Panc1 (cell line): ENCODE measurements at regions not wholly inside any gene's neighbourhood (a gene's known extent, or its start where the extent isn't known, plus 50 kb on each side); places are given as distances from the start of the nearest gene placed in this dataset.

ENCODE experiments used
- ATAC-seq: fragments of 200-7000 bp; cut with Tn5 transposase; 2 replicates; pipeline ENCODE4 v1.9.1; 2020; ENCODE audit warnings: mild to moderate bottlenecking, moderate library complexity
- BruUV-seq: library from RNA; stranded (reverse); fragments of 400-500 nt; replicated peaks from 2 replicates; lab custom pipeline; 2021; lab: Mats Ljungman, UMichigan
- CTCF ChIA-PET: fragments of 300-600 bp; sonication (Branson Sonifier 250); formaldehyde crosslinking; loops from one replicate; lab custom pipeline; 2022; ENCODE audit warnings: antibody characterized with exemption; lab: Charles Lee
- POLR2A ChIA-PET: fragments of 300-600 bp; sonication (Branson Sonifier 250); formaldehyde crosslinking; loops from one replicate; lab custom pipeline; 2022; ENCODE audit warnings: antibody characterized with exemption; lab: Charles Lee
- DNase-seq: peaks from one replicate; pipeline ENCODE4 v3.0.0-alpha.2; 2010; ENCODE audit warnings: low read depth, low spot score
- H3K27ac ChIP-seq: 2 replicates; pipeline ENCODE4 v1.5.1; 2011; ENCODE audit warnings: mild to moderate bottlenecking, low read length, inconsistent platforms
- H3K27me3 ChIP-seq: fragments of 200-500 bp; sonication (Bioruptor generic); 2 replicates; pipeline ENCODE4 v1.6.0; 2014; ENCODE audit warnings: low read length, inconsistent platforms; ENCODE audit not compliant: control insufficient read depth, insufficient read depth
- H3K36me3 ChIP-seq: fragments of 200-500 bp; sonication (Bioruptor generic); 2 replicates; pipeline ENCODE4 v1.5.1; 2014; ENCODE audit warnings: inconsistent platforms, mild to moderate bottlenecking, low read length, moderate library complexity; ENCODE audit not compliant: control insufficient read depth, insufficient read depth
- H3K4me1 ChIP-seq: 2 replicates; pipeline ENCODE4 v1.5.1; 2011; ENCODE audit warnings: inconsistent platforms, mild to moderate bottlenecking, low read length, moderate library complexity; ENCODE audit not compliant: control insufficient read depth, insufficient read depth
- H3K4me3 ChIP-seq, 2 experiments: 2 replicates each; pipeline ENCODE4 v1.5.1; 2011 to 2012; ENCODE audit warnings: low read depth in 2 of 2, low read length in 2 of 2, mild to moderate bottlenecking in 2 of 2, inconsistent platforms in 1 of 2, moderate library complexity in 1 of 2
- H3K9me3 ChIP-seq: fragments of 200-500 bp; sonication (Bioruptor generic); 2 replicates; pipeline ENCODE4 v1.5.1; 2014; ENCODE audit warnings: low read depth, mild to moderate bottlenecking, inconsistent platforms, low read length, moderate library complexity; ENCODE audit not compliant: control insufficient read depth, insufficient read depth
- CTCF ChIP-seq: fragments of 450-650 bp; IDR thresholded peaks from 2 replicates; pipeline ENCODE4 v1.5.1; 2017; ENCODE audit warnings: mild to moderate bottlenecking
- POLR2AphosphoS5 ChIP-seq: IDR thresholded peaks from 2 replicates; pipeline ENCODE4 v1.6.1; 2012; ENCODE audit warnings: mild to moderate bottlenecking, low read depth, low read length, moderate library complexity
- REST ChIP-seq, 2 experiments: IDR thresholded peaks; 2 replicates each; pipeline ENCODE4 v1.6.1; 2011 to 2012; ENCODE audit warnings: low read depth in 2 of 2, control low read depth in 1 of 2, low read length in 1 of 2, mild to moderate bottlenecking in 1 of 2, moderate library complexity in 1 of 2; ENCODE audit not compliant: insufficient read depth in 1 of 2
- SIN3A ChIP-seq: IDR thresholded peaks from 2 replicates; pipeline ENCODE4 v1.6.1; 2012; ENCODE audit warnings: low read depth, mild to moderate bottlenecking, low read length, moderate library complexity, borderline replicate concordance; ENCODE audit not compliant: insufficient read depth
- TCF7L2 ChIP-seq: IDR thresholded peaks from 2 replicates; pipeline ENCODE4 v1.6.1; 2011; ENCODE audit warnings: mild to moderate bottlenecking, low read depth, low read length, inconsistent platforms
- in situ Hi-C: cut with HindIII; loops from 2 replicates; pipeline ENCODE4 v1.10.0; 2016; ENCODE audit warnings: low sequenced_read_pairs, low pct_unique_long_range_greater_than_20kb
- intact Hi-C: fragments of 100-400 bp; cut with micrococcal nuclease; formaldehyde crosslinking; loops from one replicate; pipeline ENCODE4 v1.10.0; 2022; ENCODE audit not compliant: unreplicated experiment

DNA sequence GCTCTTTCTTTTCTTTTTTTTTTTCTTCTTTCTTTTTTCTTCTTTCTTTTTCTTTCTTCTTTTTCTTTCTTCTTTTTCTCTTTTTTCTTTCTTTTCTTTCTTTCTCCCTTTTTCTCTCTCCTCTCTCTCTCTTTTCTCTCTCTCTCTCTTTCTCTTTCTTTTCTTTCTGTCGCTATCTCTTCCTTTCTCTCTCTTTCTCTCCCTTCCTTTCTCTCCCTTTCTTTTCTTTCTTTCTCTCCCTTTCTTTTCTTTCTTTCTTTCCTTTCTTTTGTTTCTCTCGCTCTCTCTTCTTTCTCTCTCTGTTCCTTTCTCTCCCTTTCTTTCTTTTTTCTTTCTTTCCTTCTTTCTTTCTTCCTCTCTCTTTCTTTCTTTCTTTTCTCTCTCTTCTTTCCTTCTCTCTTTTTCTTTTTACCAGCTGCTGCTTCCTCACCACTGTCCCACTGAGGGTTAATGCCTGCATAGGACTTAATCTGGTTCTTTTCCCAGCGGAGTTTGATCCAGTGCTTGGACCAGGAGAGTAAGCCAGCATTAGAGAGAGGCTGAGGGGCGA, 145.4 kb upstream of the SIX2 start:
- intact Hi-C loops (no loop called here), in situ Hi-C loops (no loop called here)
- no peak for TF ChIP-seq SIN3A
- no peak for TF ChIP-seq TCF7L2
- TF ChIP-seq CTCF, result no peak
- no peak for TF ChIP-seq REST (IDR thresholded peaks at IDR 0.05; ENCODE audit: insufficient read depth in 1 of 2, low read depth in 2 of 2, low read length in 1 of 2)
- TF ChIP-seq POLR2AphosphoS5, result no peak
- ChIA-PET POLR2A (no interaction called here), CTCF (no interaction called here)
- no peaks in the 10 kb centered on the region for H3K4me1 ChIP-seq
- H3K36me3 ChIP-seq, result no peaks in the 10 kb centered on the region
- no peak for ATAC-seq
- peaks cover 8% of the 10 kb centered on the region for H3K27me3 ChIP-seq
- no peak overlapping the region for H3K4me3 ChIP-seq
- no TSS peak for BruUV-seq
- DNase-seq, result no peak
- H3K9me3 ChIP-seq, result 0 out of 2 replicates have a peak, but pooled peaks cover 6% of the 10 kb centered on the region
- no peak overlapping the region for H3K27ac ChIP-seq

- in situ Hi-C loops, result no loop called here
- Histone ChIP-seq H3K9me3 (0 out of 2 replicates have a peak, but pooled peaks cover 6% of the 10 kb centered on the region), H3K4me3 (no peak overlapping the region), H3K27me3 (peaks cover 8% of the 10 kb centered on the region), H3K36me3 (no peaks in the 10 kb centered on the region), H3K27ac (no peak overlapping the region), H3K4me1 (no peaks in the 10 kb centered on the region)
- POLR2A ChIA-PET, result no interaction called here
- intact Hi-C loops, result no loop called here
- DNase-seq (no peak), ATAC-seq (no peak)
- BruUV-seq, result no TSS peak
- CTCF ChIA-PET, result no interaction called here
- no peak for TF ChIP-seq REST (IDR thresholded peaks at IDR 0.05; ENCODE audit: insufficient read depth in 1 of 2, low read depth in 2 of 2, low read length in 1 of 2)
- TF ChIP-seq CTCF, result no peak
- TF ChIP-seq POLR2AphosphoS5, result no peak
- no peak for TF ChIP-seq TCF7L2
- TF ChIP-seq SIN3A, result no peak
These were observed 144.9 kb upstream of the SIX2 start for GRCh38 chr2:45154144-45154543.
